Fibroblast of the aortic adventitia (primary cell): ENCODE measurements at regions not wholly inside any gene's neighbourhood (a gene's known extent, or its start where the extent isn't known, plus 50 kb on each side); places are given as distances from the start of the nearest gene placed in this dataset.

ENCODE experiments used
- DNase-seq: peaks from one replicate; pipeline ENCODE4 v3.0.0-alpha.2; 2010; ENCODE audit warnings: low read depth
- H3K4me3 ChIP-seq: 2 replicates; pipeline ENCODE4 v1.5.1; 2011; ENCODE audit warnings: low read depth, mild to moderate bottlenecking, control low read depth, low read length, moderate library complexity
- TF ChIP-seq, protein P1 (sequence below): IDR thresholded peaks from 2 replicates; pipeline ENCODE4 v1.5.1; 2011; ENCODE audit warnings: mild to moderate bottlenecking, low read length, control low read depth, inconsistent platforms; ENCODE audit not compliant: insufficient read depth

DNA sequence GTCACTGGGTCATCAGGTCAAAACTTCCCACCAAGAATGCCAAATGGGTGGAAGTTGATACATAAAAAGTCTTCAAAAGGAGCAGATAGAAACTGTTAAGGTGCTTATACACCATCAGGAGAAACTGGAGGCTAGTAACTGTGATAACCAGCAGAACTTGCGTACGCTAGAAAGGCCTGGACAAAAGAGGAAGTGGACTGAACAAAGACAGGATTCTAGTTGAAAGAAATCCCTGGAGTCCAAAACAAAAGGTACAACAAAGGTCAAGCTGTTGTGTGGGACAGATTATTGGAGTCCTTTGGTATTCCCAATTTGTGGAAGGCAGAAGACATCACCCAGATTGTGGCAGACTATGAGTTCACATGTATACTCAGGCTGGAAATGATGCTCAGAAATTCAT, 215.8 kb upstream of the PBX1 start:
- no peak for DNase-seq
- H3K4me3 ChIP-seq, result no peak overlapping the region
- TF ChIP-seq, protein P1, sequence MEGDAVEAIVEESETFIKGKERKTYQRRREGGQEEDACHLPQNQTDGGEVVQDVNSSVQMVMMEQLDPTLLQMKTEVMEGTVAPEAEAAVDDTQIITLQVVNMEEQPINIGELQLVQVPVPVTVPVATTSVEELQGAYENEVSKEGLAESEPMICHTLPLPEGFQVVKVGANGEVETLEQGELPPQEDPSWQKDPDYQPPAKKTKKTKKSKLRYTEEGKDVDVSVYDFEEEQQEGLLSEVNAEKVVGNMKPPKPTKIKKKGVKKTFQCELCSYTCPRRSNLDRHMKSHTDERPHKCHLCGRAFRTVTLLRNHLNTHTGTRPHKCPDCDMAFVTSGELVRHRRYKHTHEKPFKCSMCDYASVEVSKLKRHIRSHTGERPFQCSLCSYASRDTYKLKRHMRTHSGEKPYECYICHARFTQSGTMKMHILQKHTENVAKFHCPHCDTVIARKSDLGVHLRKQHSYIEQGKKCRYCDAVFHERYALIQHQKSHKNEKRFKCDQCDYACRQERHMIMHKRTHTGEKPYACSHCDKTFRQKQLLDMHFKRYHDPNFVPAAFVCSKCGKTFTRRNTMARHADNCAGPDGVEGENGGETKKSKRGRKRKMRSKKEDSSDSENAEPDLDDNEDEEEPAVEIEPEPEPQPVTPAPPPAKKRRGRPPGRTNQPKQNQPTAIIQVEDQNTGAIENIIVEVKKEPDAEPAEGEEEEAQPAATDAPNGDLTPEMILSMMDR, result no peak

DNA sequence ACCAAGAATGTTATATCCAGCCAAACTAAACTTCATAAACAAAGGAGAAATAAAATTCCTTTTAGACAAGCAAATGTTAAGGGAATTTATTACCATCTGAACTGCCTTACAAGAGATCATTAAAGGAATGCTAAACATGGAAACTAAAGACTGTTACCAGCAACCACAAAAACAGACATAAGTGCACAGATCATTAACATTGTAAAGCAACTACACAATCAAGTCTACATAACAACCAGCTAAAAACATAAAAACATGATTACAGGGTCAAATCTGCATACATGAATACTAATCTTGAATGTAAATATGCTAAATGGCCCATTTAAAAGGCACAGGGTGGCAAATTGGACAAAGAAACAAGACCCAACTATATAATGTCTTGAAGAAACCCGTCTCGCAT, 211.0 kb upstream of the PBX1 start:
- TF ChIP-seq, protein P1, result no peak
- H3K4me3 ChIP-seq, result no peak overlapping the region
- no peak for DNase-seq

DNA sequence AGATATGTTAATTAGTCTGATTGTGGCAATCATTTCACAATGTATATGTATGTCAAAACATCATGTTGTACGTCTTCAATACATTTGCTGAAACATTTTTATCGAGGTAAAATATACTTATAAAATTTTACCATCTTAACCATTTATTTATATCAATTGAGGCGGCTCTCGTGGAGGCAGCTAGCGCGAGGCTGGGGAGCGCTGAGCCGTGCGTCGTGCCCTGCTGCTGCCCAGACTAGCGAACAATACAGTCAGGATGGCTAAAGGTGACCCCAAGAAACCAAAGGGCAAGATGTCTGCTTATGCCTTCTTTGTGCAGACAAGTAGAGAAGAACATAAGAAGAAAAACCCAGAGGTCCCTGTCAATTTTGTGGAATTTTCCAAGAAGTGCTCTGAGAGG, 202.5 kb upstream of the PBX1 start:
- no peak overlapping the region for H3K4me3 ChIP-seq
- DNase-seq, result no peak
- TF ChIP-seq, protein P1, result no peak

DNA sequence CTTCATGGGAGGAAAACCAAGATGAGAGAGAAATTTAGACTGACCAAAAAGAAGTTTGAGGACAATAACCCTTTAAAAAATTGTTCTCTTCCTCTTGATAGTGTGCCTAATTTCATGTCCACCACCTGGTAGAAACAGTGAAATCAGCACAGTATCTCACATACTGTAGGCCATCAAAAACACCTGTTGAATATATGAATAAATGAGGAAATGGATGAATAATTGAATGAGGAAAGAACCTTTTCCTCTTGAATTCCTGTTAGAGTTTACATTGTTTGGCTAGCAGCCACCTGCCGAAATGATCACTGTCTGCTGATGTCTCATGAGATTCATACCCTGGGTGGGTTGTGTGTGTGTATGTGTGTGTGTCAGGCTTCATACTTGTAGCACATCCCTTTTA, 198.7 kb upstream of the PBX1 start:
- TF ChIP-seq, protein P1, result no peak

DNA sequence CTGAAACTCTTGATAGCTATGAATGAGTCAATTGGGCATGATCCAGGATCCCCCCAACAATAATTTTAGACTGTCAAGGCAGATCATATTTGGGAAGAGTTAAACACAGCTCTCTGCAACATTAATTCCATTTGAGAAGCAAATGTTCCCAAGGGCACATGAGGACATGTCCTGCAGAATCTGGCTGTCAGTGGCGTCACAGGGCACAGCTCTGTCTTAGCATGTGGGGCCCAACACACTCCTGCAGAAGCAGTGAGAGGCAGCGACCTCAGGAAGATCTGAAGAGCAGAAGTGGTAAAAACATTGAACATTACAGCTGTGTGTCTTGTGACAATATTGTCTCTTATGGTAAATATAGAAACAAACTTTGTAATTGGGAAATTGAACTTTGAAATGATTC, 197.1 kb upstream of the PBX1 start:
- TF ChIP-seq, protein P1, result no peak
- DNase-seq, result no peak
- H3K4me3 ChIP-seq, result no peak overlapping the region

More for the DNA sequence above, 198.7 kb upstream of the PBX1 start:
- H3K4me3 ChIP-seq, result no peak overlapping the region
- no peak for DNase-seq

DNA sequence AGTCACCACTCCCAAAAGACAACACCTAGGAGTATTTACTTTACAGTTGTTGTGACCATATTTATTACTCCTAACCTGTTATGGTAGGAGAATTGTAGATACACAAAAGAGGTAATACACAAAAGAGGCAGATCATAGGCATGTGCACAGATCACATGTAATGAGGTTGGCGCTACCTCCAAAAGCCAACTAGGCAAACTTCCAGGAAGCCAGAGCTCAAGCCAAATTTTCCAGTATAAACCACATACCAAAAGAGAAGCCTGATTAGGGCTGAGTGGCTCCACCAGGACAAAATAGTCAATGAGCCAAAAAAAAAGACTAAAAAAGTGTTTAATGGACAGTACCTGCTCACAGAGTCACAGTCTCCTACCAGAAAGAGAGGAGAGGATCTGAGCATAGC, 195.0 kb upstream of the PBX1 start:
- no peak for DNase-seq
- no peak overlapping the region for H3K4me3 ChIP-seq
- TF ChIP-seq, protein P1, result no peak

DNA sequence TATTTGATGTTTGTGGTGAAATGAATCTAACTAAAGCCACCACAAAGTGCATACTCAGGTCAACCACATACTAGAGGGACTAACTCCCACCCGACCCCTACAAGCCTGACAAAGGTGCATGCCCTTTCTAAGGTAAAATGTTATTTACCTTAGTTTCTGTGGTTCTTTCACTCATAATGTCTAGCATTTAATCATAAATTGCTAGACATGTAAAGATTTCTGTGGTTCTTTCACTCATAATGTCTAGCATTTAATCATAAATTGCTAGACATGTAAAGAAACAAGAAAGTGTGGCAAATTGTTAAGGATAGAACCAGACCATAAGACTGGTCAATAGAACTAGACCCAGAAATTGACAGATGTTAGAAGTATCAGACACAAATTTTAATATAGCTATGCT, 193.0 kb upstream of the PBX1 start:
- TF ChIP-seq, protein P1, result no peak
- DNase-seq, result no peak

More for the DNA sequence above, 193.0 kb upstream of the PBX1 start:
- no peak overlapping the region for H3K4me3 ChIP-seq
